HG03025 (cell line): ENCODE measurements at regions not wholly inside any gene's neighbourhood (a gene's known extent, or its start where the extent isn't known, plus 50 kb on each side); places are given as distances from the start of the nearest gene placed in this dataset.
"Not testable (repeated sequence)": the region's sequence is repeated elsewhere in the genome, so short reads cannot be mapped to it uniquely, and the experiment has no call there.

Experiments
- ATAC-seq: cut with Tn5 transposase; IDR thresholded peaks from one replicate; pipeline ENCODE4 v1.9.1; 2021; ENCODE audit warnings: mild to moderate bottlenecking, moderate library complexity; ENCODE audit not compliant: unreplicated experiment, low FRiP score

DNA sequence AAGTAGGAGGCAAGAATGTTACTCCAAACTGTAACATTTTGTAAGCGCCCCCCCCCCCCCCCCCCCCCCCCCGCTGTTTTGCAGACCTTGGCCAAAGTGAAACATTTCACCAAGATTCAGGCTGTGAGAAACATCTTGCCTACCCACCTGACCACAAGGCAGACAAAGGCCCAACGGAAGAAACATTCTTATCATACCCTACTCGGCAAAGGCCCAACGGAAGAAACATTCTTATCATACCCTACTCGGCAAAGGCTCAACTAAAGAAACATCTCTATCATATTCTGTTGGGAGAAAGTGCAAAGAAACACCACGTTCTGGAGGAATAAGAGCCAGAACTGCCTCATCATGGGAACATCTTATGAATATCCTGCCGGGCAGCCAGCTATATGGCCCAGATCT is 117.1 kb downstream of the JRKL start:
- ATAC-seq, result no peak

DNA sequence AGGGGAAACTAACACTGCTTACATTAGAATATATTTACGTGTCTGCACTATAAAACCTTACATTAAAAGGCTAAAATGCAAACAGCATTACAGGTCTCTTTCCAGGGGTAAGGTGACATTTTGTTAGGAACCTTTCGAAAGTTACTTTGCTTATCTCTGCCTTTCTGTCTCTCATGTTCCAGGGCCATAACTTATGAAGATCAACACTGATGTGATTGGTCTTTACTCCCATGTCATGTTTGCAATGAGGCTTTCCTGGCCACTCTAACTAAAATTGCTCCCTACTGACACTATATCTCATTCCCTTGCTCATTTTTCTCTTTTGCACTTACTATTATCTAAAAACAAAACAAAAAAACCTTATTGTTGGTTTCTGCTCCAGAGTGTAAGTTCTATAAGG is 119.0 kb downstream of the JRKL start:
- ATAC-seq, result no peak

DNA sequence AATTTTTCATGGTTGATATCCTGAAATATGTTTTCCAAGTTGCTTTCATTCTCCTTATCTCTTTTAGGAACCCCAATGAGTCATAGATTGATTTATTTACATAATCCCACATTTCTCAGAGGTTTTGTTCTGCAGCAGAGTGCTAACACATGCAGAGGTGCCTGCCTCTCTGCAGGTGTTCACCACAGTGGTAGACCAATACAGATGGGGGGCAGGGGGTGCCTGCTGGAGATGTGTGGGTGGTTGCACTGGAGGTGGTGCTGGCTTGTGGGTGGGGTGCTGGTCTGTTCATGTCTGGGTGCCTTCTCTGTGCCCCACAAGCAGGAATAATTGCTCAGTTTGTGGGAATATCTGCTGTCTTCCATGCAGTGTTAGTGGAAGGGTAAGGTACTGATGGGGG is 131.1 kb downstream of the JRKL start:
- no peak for ATAC-seq

DNA sequence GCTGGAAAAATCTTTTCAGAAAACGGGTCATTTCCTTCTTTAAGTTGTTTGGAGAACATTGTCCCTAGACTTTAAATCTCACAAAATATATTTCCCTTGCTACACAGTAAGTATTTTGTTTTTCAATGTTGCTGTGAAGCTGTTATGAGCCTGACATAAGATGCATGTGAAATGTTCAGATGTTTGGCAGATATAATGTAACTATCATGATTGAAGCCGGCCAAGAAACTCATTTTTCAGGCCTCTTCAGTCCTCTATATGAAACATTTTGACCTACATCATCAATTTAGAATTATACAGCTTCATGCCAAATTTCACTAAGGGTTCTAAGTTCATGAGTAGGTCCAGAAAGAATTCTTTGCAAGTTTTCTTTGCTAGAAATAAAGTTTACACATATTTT is 133.8 kb downstream of the JRKL start:
- no peak for ATAC-seq

DNA sequence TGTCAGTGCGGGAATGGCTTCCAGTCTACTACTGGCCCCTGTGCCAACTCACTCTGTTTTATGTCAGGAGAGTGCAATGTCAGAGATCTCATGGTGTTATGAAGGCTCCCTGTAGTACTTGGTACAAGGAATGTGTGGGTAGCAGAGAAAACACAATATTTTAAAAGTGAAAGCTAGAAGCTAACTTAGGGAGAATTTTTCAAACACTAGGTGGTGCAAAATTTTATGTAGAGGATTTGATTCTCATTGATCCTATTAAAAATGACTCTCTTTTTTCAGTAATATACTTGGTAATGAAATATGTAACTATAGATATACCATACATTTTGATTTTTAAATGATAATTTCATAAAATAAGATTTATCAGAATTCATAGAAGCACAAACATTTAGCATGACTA is 134.7 kb downstream of the JRKL start:
- no peak for ATAC-seq

DNA sequence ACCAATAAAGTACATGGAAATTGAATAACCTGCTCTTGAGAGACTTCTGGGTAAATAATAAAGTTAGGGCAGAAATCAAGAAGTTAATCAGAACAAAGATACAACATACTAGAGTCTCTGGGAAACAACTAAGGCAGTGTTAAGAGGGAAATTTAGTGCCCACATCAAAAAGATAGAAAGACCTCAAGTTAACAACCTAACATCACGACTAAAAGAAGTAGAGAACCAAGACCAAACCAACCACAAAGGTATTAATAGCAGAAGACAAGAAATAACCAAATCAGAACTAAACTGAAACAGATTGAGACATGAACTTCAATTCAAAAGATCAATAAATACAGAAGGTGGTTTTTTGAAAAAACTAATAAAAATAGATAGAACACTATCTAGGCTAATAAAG is 140.7 kb downstream of the JRKL start:
- ATAC-seq, result no peak

DNA sequence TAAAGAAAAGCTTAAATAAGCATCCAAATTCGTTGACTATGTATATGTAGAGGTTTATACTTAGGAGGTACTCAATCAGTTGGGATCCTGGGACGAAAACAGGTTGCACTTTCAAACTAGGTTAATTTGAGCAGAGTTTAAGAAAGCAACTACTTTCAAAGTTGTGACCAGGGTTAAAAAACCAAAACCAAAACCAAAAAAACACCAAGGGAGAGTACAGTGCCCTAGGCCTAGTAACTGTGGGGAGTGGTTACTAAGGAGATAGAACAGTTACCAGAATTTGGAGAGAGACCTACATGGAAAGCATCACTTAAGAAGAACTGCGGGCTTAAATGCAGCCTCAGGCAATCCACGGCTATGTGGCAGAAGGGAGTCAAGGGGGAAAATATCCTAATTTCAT is 148.3 kb downstream of the JRKL start:
- ATAC-seq, result peak; percentile 59

DNA sequence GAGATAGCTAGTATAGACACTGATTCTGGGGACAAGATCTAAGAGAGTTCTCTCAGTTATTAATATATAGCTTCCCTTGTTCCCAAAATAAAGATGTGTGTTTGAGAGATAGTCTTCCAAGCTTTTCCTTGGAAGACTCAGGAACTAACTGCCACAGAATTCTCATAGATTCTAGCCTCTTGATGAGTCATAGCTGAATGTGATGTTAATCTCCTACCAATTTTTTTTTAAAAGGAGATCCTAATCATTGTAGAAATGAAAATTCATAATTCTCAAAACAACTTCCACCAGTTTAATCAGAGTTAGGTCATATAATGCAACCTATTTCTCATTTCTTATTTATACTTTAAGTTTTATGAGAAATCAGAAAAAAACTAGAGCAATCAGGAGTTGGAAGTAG is 148.8 kb downstream of the JRKL start:
- no peak for ATAC-seq

DNA sequence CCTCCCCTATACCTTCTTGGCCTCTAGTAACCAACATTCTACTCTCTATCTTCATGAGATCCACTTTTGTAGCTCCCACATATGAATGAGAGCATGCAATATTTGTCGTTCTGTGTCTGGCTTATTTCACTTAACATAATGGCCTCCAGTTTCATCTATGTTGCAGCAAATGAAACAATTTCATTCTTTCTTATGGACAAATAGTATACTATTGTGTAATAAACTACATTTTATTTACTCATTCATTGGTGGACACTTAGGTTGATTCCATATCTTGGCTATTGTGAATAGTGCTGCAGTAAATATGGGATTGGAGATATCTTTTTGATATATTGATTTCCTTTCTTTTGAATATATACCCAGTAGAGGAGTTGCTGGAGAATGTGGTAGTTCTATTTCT is 151.1 kb downstream of the JRKL start:
- ATAC-seq, result no peak

DNA sequence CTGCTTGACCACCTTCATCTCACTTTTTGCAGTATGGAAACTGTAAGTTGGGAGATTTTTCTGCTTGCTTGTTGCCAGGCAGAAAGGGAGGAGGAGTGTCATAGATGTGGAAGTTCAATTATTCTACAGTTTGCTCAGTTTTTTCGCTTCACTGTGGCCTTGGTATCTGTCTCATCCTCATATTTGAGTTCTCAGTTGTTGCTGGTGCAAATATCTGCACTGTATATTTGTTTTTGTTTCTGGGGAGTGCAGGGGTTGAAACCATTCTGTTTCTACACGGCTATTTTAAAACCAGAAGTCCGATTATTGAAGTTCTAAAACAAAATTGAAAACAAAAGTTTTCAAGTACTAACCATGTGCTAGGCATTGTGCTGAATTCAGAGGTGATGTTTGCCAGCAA is 153.4 kb downstream of the JRKL start:
- ATAC-seq, result no peak

DNA sequence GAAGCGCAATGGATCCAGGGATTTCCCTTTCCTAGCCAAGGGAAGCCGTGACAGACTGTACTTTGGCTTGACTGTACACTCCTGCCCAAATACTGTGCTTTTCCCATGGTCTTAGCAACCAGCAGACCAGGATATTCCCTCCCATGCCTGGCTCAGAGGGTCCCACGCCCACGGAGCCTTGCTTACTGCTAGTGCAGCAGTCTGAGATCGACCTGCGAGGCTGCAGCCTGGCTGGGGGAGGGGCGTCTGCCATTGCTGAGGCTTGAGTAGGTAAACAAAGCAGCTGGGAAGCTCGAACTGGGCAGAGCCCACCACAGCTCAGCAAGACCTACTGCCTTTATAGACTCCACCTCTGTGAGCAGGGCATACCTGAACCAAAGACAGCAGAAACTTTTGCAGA is 155.4 kb downstream of the JRKL start:
- ATAC-seq, result not testable (repeated sequence)

DNA sequence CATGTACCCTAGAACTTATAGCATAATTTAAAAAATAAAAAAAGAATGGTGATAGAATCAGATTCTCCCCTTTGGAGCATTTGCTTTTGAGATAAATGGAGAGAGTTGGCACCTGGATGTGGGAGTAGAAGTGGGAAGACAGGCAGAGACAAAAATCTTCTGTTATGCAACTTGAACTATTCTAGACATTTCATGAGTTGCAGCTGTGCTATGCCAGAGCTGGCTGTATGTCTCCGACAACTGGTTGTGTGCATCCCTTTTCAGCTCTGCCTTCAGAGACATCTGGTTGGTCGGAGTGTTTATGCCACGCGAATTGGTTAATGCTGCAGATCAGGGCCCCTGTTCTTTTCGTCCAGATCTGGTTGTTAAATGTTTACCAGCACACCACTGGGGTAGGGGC is 161.3 kb downstream of the JRKL start:
- no peak for ATAC-seq

DNA sequence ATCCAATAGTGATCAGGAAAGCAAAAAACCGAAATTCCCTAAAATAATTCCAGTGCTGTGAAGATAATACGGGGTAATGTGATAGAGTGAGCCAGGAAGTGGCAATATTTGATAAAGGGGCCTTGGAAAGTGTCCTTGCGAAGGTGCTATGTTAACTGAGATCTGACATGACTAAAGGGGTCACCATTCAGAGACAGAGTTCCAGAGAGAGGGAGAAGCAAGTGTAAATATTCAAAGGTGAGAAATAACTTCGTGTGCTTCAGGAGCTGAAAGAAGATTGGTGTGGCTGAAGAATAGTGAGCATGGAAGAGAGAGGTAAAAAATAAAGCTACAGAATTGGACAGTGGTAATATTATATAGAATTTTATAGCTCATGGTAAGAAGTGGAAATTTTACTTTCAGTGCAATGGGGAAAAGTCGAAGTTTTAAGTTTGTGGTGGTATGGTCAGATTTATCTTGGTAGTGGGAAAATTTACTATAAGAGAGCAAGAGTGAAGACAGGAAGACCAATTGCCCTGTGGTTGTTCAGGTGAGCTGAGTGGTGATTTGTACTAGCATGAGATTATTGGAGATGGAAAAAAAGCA is 164.5 kb downstream of the JRKL start:
- no peak for ATAC-seq

DNA sequence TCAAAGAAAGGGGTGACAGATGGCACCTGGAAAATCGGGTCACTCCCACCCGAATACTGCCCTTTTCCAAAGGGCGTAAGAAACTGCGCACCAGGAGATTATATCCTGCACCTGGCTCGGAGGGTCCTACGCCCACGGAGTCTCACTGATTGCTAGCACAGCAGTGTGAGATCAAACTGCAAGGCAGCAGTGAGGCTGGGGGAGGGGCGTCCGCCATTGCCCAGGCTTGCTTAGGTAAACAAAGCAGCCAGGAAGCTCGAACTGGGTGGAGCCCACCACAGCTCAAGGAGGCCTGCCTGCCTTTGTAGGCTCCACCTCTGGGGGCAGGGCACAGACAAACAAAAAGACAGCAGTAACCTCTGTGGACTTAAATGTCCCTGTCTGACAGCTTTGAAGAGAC is 166.0 kb downstream of the JRKL start:
- ATAC-seq, result not testable (repeated sequence)

DNA sequence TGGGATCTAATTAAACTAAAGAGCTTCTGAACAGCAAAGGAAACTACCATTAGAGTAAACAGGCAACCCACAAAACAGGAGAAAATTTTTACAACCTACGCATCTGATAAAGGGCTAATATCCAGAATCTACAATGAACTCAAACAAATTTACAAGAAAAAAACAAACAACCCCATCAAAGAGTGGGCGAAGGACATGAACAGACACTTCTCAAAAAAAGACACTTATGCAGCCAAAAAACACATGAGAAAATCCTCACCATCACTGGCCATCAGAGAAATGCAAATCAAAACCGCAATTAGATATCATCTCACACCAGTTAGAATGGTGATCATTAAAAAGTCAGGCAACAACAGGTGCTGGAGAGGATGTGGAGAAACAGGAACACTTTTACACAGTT is 170.9 kb downstream of the JRKL start:
- not testable (repeated sequence) for ATAC-seq

DNA sequence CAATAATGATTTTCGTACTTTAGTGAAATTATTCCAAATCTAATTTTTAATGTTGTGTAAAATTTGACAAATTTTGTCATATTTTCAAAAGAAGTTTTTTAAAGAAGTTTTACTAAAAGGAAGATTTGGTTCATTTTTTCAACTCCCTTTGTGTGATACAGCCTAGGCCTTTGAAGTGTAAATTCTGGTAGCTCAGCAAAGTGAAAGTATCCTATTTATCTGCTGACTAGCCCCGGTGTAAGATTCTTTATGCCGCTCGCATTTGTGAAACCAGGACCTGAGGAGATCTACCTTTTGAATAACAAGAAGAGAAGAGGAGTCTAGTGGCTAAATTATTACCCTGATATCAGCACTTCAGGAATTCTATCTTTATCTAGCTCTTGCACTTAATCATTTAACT is 177.4 kb downstream of the JRKL start:
- no peak for ATAC-seq

DNA sequence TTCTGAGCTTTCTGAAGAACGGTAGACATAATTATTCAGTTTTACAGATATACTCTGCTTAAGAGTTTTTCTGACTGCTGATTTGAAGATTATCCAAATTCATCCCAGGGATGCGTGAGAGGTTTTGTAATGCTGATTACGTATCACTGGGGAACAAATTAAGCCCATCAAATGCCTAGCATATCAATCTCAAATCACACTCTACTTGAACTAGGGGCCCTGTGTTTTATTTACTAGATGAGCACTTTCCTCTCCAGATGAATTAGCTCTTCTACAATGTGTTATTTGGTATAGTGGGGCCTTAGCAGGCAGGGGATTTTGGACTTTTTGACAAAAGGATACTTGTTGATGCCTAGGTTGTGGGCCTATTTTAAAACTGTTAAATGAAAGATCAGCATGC is 177.9 kb downstream of the JRKL start:
- ATAC-seq, result no peak

DNA sequence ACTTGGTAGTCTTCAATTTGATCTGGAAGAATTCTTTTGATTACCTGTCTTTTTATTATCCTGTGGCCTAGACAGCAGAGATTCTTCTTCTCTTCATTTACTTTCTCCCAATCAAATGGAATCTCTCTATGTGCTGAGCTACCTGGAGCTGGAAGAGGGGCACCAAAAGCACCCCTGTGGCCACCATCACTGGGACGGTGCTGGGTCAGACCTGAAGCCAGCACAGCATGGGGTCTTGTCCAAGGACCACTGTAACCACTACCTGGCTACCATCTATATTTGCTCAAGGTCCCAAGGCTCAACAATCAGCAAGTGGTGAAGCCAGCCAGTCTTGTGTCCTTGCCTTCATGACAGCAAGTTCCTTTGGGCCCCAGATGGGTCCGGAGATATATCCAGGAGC is 186.6 kb downstream of the JRKL start:
- no peak for ATAC-seq

DNA sequence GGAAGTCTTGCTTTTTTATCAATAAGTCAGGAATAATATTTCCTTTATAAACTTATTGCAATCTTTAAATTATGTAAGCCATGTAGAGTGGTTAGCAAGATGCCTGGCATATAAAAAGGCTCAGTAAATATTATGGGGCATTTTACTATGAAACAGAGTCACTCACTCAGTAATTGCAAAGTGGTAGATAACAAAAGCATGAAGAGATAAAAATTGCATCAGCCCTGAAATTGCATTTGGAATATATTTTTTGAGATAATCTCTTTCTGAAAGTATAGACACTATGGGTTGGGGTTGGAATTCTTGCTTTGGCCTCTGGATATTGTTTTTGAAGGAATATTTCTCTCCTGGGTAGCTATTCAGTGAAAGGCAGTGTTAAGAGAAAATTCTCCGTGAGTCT is 188.6 kb downstream of the JRKL start:
- no peak for ATAC-seq

DNA sequence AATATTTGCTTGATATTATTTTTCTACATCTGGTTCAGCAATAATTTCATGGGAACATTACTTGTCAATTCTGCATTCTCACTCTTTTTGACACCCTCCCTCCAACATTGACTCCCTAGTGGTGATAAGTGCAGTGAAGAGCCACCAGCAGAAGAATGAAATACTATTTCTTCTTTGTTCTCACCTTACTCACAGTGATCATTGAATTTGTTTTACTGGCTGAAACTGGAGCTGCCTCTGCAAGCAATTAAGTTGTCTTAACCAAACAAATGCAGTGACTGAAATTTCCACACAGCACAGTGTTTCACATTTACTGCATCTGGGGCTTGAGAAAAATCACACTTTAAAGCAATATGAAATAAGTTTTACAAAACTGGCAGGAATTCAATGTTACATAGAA is 189.8 kb downstream of the JRKL start:
- ATAC-seq, result no peak

DNA sequence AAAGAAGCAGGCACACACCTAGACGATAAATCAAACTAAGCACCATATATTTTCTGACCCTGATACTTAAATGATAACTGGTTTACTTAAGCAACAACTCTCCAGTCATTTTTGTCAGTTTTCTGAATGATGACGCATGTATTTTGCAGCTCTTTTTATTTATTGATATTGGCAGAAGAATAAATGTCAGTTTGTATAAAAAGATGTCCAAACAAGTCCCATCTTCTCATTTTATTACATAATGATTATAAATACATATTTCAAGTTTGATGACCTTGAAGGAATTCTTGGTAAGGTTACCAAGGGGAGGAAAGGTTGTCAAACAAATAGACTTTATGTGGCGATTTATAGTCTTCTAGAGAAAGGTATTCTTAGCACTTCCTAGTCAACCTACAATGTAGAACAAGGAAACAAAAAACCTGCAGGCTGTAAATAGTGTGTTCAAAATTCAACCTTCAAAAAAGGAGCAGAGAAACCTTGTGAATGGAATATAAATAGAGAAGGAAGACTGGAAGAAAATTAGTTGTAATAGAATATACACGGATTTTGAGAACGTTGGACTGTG is 190.7 kb downstream of the JRKL start:
- no peak for ATAC-seq

DNA sequence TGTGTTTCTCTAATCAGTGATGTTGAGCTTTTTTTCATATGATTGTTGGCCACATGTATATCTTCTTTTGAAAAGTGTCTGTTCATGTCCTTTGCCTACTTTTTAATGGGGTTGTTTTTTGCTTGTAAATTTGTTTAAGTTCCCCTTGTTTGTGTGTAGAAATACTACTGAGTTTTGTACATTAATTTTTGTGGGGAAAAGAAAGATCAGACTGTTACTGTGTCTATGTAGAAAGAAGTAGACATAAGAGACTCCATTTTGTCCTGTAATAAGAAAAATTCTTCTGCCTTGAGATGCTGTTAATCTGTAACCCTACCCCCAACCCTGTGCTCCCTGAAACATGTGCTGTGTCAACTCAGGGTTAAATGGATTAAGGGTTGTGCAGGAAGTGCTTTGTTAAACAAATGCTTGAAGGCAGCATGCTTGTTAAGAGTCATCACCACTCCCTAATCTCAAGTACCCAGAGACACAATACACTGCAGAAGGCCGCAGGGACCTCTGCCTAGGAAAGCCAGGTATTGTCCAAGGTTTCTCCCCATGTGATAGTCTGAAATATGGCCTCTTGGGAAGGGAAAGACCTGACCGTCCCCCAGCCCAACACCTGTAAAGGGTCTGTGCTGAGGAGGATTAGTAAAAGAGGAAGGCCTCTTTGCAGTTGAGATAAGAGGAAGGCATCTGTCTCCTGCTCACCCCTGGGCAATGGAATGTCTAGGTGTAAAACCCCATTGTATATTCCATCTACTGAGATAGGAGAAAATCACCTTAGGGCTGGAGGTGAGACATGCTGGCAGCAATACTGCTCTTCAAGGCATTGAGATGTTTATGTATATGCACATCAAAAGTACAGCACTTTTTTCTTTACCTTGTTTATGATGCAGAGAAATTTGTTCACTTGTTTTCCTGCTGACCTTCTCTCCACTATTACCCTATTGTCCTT is 196.4 kb downstream of the JRKL start:
- ATAC-seq, result not testable (repeated sequence)
